Osteoblast (primary cell): ENCODE measurements at regions not wholly inside any gene's neighbourhood (a gene's known extent, or its start where the extent isn't known, plus 50 kb on each side); places are given as distances from the start of the nearest gene placed in this dataset.

ENCODE experiments used
- DNase-seq: peaks from one replicate; pipeline ENCODE4 v3.0.0; 2011; ENCODE audit warnings: low spot score, mixed read lengths; ENCODE audit not compliant: insufficient read length; ENCODE audit errors: missing footprints
- H2AFZ ChIP-seq: 2 replicates; pipeline ENCODE4 v1.6.0; 2011; ENCODE audit warnings: mild to moderate bottlenecking, low read length
- H3K27ac ChIP-seq: 2 replicates; pipeline ENCODE4 v1.5.1; 2011; ENCODE audit warnings: mild to moderate bottlenecking, low read depth, low read length, moderate library complexity
- H3K27me3 ChIP-seq: 2 replicates; pipeline ENCODE4 v1.6.0; 2012; ENCODE audit warnings: mild to moderate bottlenecking, control low read depth, inconsistent platforms, low read length, moderate library complexity; ENCODE audit not compliant: insufficient read depth
- H3K36me3 ChIP-seq: 2 replicates; pipeline ENCODE4 v1.5.1; 2011; ENCODE audit warnings: mild to moderate bottlenecking, low read length, control low read depth, moderate library complexity; ENCODE audit not compliant: insufficient read depth
- H3K4me1 ChIP-seq: 2 replicates; pipeline ENCODE4 v1.5.1; 2011; ENCODE audit warnings: mild to moderate bottlenecking, low read length, control low read depth, moderate library complexity; ENCODE audit not compliant: insufficient read depth
- H3K4me2 ChIP-seq: 2 replicates; pipeline ENCODE4 v1.6.0; 2011; ENCODE audit warnings: mild to moderate bottlenecking, low read length; ENCODE audit not compliant: insufficient read depth
- H3K4me3 ChIP-seq: fragments of 200-600 bp; sonication (generic); 3 replicates; pipeline ENCODE4 v1.5.1; 2012; ENCODE audit warnings: mild to moderate bottlenecking, low read length, inconsistent platforms; ENCODE audit not compliant: insufficient read depth
- H3K79me2 ChIP-seq: 2 replicates; pipeline ENCODE4 v1.6.0; 2012; ENCODE audit warnings: mild to moderate bottlenecking, low read length, control low read depth, inconsistent platforms; ENCODE audit not compliant: insufficient read depth
- H3K9me3 ChIP-seq: 2 replicates; pipeline ENCODE4 v1.5.1; 2011; ENCODE audit warnings: low read depth, low read length, control low read depth
- H4K20me1 ChIP-seq: 2 replicates; pipeline ENCODE4 v1.6.0; 2012; ENCODE audit warnings: mild to moderate bottlenecking, low read length, control low read depth; ENCODE audit not compliant: insufficient read depth
- TF ChIP-seq, protein P1 (sequence below): IDR thresholded peaks from 2 replicates; pipeline ENCODE4 v1.5.1; 2011; ENCODE audit warnings: mild to moderate bottlenecking, low read depth, low read length, moderate library complexity; ENCODE audit errors: extremely low read depth

DNA sequence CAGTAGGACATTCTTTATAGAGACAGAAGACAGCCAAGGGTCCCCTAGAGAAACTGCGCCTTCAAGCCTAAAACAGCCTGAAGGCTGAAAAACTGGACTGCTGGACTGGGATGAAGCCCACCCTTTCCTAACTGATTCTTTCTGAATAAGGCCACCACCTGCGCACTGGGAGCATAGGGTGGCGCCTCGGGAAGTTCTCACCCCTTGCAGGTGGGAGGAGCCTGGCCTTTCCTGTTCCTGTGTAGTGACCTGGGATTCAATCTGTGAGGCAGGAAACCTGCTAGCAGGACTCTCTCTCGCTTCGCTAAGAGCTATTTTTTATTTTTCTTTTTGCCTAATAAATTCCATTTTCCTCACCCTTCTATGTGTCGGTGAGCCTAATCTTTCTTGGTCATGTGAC lies 61.8 kb upstream of the KLHL13 start:
- Histone ChIP-seq H2AFZ (no peak overlapping the region), H3K36me3 (no peaks in the 10 kb centered on the region), H3K9me3 (no peaks in the 10 kb centered on the region), H3K4me1 (no peaks in the 10 kb centered on the region), H3K4me2 (no peak overlapping the region), H3K79me2 (no peaks in the 10 kb centered on the region), H3K27ac (no peak overlapping the region), H3K27me3 (no peaks in the 10 kb centered on the region), H4K20me1 (no peaks in the 10 kb centered on the region), H3K4me3 (no peak overlapping the region)
- DNase-seq, result no peak
- TF ChIP-seq, protein P1, sequence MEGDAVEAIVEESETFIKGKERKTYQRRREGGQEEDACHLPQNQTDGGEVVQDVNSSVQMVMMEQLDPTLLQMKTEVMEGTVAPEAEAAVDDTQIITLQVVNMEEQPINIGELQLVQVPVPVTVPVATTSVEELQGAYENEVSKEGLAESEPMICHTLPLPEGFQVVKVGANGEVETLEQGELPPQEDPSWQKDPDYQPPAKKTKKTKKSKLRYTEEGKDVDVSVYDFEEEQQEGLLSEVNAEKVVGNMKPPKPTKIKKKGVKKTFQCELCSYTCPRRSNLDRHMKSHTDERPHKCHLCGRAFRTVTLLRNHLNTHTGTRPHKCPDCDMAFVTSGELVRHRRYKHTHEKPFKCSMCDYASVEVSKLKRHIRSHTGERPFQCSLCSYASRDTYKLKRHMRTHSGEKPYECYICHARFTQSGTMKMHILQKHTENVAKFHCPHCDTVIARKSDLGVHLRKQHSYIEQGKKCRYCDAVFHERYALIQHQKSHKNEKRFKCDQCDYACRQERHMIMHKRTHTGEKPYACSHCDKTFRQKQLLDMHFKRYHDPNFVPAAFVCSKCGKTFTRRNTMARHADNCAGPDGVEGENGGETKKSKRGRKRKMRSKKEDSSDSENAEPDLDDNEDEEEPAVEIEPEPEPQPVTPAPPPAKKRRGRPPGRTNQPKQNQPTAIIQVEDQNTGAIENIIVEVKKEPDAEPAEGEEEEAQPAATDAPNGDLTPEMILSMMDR, result no peak

DNA sequence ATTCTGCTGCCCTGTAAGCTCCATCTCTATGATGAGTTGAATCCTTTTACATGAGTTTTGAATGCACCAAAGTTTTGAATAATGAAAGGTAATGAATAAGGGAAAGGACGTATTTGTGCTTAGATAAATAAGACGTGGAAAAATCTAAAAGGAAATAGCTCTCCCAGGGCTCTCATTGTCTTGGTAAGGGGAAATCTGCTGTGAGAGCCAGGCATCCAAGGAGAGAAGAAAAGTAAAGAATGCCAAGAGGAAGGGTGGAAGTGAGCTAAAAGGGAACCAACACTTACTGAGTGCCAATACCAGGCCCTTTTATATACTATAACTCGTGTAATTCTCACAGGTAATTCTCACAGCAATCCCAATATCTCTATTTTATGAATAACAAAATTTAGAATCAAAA lies 62.6 kb upstream of the KLHL13 start:
- H3K27me3 ChIP-seq, result no peaks in the 10 kb centered on the region
- TF ChIP-seq, protein P1, result no peak
- no peak overlapping the region for H2AFZ ChIP-seq
- no peaks in the 10 kb centered on the region for H4K20me1 ChIP-seq
- no peak for DNase-seq
- no peaks in the 10 kb centered on the region for H3K79me2 ChIP-seq
- H3K9me3 ChIP-seq, result no peaks in the 10 kb centered on the region
- no peak overlapping the region for H3K4me3 ChIP-seq
- no peaks in the 10 kb centered on the region for H3K4me1 ChIP-seq
- H3K4me2 ChIP-seq, result no peak overlapping the region
- H3K36me3 ChIP-seq, result no peaks in the 10 kb centered on the region
- H3K27ac ChIP-seq, result no peak overlapping the region

GRCh38 chrX:118179718-118180117 lies 63.1 kb upstream of the KLHL13 start:
- H2AFZ ChIP-seq, result no peak overlapping the region
- H3K9me3 ChIP-seq, result no peaks in the 10 kb centered on the region
- no peaks in the 10 kb centered on the region for H3K4me1 ChIP-seq
- no peaks in the 10 kb centered on the region for H3K27me3 ChIP-seq
- no peak overlapping the region for H3K4me2 ChIP-seq
- H4K20me1 ChIP-seq, result no peaks in the 10 kb centered on the region
- no peak overlapping the region for H3K27ac ChIP-seq
- no peaks in the 10 kb centered on the region for H3K79me2 ChIP-seq
- DNase-seq, result no peak
- no peaks in the 10 kb centered on the region for H3K36me3 ChIP-seq
- TF ChIP-seq, protein P1, result no peak
- no peak overlapping the region for H3K4me3 ChIP-seq

DNA sequence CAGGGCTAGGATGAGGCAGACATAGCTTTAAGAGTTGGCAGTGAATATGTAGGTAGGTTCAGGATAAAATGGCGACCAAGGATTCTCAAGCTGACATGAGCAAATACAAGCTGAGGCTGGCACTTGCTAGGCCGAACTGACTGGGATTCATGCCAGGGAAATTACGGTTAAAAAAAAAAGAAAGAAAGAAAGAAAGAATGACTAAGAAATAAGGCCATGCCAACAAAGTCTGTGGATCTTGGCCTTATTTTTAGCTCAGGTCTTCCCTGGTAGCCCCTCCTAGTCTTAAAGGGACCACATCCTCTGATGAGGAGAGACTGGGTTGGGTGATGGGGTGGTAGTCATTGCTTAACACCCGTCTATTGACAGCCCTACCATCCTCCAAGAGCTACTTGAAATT lies 64.4 kb upstream of the KLHL13 start:
- no peaks in the 10 kb centered on the region for H4K20me1 ChIP-seq
- no peaks in the 10 kb centered on the region for H3K79me2 ChIP-seq
- no peak overlapping the region for H3K4me2 ChIP-seq
- no peak overlapping the region for H3K27ac ChIP-seq
- no peaks in the 10 kb centered on the region for H3K4me1 ChIP-seq
- H2AFZ ChIP-seq, result no peak overlapping the region
- H3K36me3 ChIP-seq, result no peaks in the 10 kb centered on the region
- DNase-seq, result no peak
- TF ChIP-seq, protein P1, result no peak
- no peaks in the 10 kb centered on the region for H3K27me3 ChIP-seq
- no peaks in the 10 kb centered on the region for H3K9me3 ChIP-seq
- H3K4me3 ChIP-seq, result no peak overlapping the region
